HG03039 (cell line): ENCODE measurements at regions not wholly inside any gene's neighbourhood (a gene's known extent, or its start where the extent isn't known, plus 50 kb on each side); places are given as distances from the start of the nearest gene placed in this dataset.

ENCODE experiments used
- ATAC-seq: cut with Tn5 transposase; IDR thresholded peaks from one replicate; pipeline ENCODE4 v1.9.1; 2021; ENCODE audit warnings: mild to moderate bottlenecking, moderate library complexity; ENCODE audit not compliant: unreplicated experiment

GRCh38 chr3:90007778-90008499, 900.5 kb downstream of the EPHA3 start:
- no peak for ATAC-seq

GRCh38 chr3:90010341-90010740, 902.9 kb downstream of the EPHA3 start:
- ATAC-seq: no peak

- ATAC-seq: no peak
Measured at GRCh38 chr3:90011131-90011530, 903.7 kb downstream of the EPHA3 start.

- ATAC-seq: no peak
Measured at GRCh38 chr3:90011596-90011995, 904.2 kb downstream of the EPHA3 start.

- no peak for ATAC-seq
Measured at GRCh38 chr3:90011996-90012395, 904.6 kb downstream of the EPHA3 start.

GRCh38 chr3:90015688-90016356, 908.4 kb downstream of the EPHA3 start:
- no peak for ATAC-seq

GRCh38 chr3:90016555-90016954, 909.1 kb downstream of the EPHA3 start:
- no peak for ATAC-seq

- no peak for ATAC-seq
Measured at GRCh38 chr3:90018779-90019178, 911.4 kb downstream of the EPHA3 start.

GRCh38 chr3:90025019-90025418, 917.6 kb downstream of the EPHA3 start:
- ATAC-seq: no peak

- ATAC-seq: no peak
Measured at GRCh38 chr3:90026406-90026805, 919.0 kb downstream of the EPHA3 start.

GRCh38 chr3:90031121-90031520, 923.7 kb downstream of the EPHA3 start:
- ATAC-seq: no peak

- no peak for ATAC-seq
Measured at GRCh38 chr3:90032980-90033641, 925.7 kb downstream of the EPHA3 start.

- no peak for ATAC-seq
Measured at GRCh38 chr3:90034038-90034437, 926.6 kb downstream of the EPHA3 start.

GRCh38 chr3:90035643-90036042, 928.2 kb downstream of the EPHA3 start:
- ATAC-seq: no peak

GRCh38 chr3:90036939-90037469, 929.6 kb downstream of the EPHA3 start:
- no peak for ATAC-seq

GRCh38 chr3:90039994-90040393, 932.6 kb downstream of the EPHA3 start:
- ATAC-seq: no peak

GRCh38 chr3:90040554-90040953, 933.1 kb downstream of the EPHA3 start:
- no peak for ATAC-seq

GRCh38 chr3:90041995-90042394, 934.6 kb downstream of the EPHA3 start:
- ATAC-seq: no peak

- no peak for ATAC-seq
Measured at GRCh38 chr3:90043287-90043686, 935.9 kb downstream of the EPHA3 start.

GRCh38 chr3:90044084-90044816, 936.8 kb downstream of the EPHA3 start:
- ATAC-seq: no peak

GRCh38 chr3:90052425-90052950, 945.1 kb downstream of the EPHA3 start:
- no peak for ATAC-seq
